ENCODE measurements at regions not wholly inside any gene's neighbourhood (a gene's known extent, or its start where the extent isn't known, plus 50 kb on each side); places are given as distances from the start of the nearest gene placed in this dataset.

DNA sequence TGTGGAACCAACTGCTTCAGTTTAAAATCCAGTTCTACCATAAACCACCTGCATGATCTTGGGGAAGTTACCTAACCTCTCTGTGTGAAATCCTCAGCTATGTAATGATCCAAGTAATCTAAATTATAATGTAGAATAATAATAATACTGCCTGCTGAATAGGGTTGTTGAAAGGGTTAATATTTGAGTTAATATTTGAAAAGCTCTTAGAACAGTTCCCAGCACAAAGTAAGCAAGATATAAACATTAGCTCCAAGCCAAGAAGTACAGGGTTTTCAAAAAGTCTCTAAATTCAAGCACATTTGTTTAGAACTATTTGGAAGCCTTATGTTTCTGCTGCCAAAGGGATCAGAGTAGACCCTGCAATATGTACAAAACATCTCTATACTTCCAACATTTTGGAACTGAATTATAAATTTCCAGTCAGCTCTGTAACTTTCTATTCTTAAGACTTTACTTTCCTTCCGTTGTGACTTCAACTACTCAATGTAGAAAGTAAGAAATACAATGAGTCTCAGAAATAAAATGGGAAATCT, 76.7 kb upstream of the FAM9C start:
- DNase-seq (ENCODE audit: low spot score) = no peak
- in situ Hi-C loops (cut with HindIII; ENCODE audit: low sequenced_read_pairs) = no loop called here

DNA sequence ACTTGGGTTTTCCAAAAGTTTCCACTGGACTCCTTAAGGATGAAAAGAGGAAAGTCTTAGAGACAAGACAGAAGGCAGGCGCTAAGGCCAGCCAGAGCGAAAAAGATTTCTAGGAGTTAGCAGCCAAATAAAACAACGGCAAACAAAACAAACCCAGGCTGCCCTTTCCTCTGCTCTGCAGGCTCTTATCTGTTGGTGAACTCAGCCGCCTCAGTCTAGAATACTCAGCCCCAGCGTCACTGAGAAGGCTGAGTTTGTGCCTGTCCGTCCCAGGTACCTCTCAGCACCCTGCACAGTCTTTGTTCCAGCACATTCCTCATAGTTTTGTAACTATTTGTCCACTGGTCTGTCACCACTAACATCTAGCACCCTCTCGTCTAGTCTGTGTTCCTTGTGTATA, 75.6 kb upstream of the FAM9C start:
- in situ Hi-C loops (cut with HindIII; ENCODE audit: low sequenced_read_pairs) = no loop called here
- no peak for DNase-seq (ENCODE audit: low spot score)

DNA sequence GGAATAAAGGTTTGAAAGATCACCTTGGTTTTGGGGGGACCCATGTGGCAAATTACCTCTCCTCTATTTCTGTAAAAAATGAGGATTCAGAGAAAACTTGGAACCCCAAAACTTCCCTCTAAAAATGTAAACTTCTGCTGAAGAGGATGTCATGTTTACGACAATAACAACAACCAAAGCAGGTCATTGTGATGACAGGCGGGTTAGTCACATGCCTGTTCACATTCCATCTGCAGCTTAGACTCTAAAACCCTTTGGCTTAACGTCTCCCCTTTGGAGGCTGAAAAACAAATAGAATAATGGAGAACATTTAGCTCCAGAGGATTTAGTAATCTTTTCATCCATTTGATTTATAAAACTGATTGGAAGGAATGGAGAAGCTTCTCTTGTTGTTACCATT, 75.0 kb upstream of the FAM9C start:
- no peak for DNase-seq (ENCODE audit: low spot score)
- in situ Hi-C loops (cut with HindIII; ENCODE audit: low sequenced_read_pairs) = no loop called here

DNA sequence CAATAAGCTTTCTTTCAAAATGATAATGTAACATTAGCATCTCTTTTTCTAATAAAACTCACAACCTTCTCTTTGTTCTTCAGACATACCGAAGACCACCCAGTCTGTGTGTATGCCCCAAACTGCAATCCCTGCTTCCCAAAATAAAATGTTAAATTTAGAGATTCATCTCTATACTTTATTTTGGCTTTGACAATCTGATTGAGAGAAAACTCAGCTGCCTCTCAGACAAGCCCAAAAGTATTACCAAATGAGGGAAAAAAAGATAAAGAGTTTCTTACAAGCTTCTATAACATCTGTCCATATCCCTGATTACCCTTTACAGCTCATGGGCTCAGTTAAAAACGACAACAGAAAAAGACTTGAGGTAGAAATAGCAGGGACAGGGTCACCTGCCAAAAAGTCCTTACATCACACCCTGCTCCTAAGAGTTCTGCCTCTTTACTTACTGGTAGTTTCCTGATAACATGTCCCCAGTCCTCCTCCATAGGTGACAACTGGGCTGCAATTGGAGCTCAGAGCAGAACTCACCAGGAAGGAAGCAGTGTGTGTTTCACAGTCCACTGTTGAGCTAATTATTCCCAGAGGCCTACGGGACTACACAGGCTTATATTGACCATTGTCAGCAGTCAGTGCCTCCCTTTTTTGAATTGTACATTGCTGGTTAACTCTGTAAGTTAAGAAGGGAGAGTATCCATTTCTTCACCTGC, 70.9 kb upstream of the FAM9C start:
- DNase-seq (ENCODE audit: low spot score) = no peak
- in situ Hi-C loops (cut with HindIII; ENCODE audit: low sequenced_read_pairs) = no loop called here

DNA sequence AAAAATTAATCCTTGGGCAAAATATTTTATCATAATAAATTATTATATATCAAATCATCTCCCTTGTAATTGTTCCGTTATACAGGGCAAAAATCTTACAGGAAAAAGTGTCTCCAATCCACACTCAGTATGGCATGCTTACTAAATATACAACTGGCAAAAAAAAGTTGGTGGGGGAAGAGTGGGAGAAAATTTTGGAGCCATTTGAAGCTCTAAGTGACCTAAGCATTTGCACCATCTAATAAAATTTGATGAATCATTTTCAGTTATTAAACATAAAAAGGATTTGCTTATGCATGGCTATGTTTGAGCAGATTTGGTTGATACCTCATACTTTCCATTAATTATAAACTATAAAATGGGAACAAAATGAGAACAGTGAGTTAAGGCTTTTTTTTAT, 68.1 kb upstream of the FAM9C start:
- DNase-seq (ENCODE audit: low spot score) = no peak
- in situ Hi-C loops (cut with HindIII; ENCODE audit: low sequenced_read_pairs) = no loop called here

DNA sequence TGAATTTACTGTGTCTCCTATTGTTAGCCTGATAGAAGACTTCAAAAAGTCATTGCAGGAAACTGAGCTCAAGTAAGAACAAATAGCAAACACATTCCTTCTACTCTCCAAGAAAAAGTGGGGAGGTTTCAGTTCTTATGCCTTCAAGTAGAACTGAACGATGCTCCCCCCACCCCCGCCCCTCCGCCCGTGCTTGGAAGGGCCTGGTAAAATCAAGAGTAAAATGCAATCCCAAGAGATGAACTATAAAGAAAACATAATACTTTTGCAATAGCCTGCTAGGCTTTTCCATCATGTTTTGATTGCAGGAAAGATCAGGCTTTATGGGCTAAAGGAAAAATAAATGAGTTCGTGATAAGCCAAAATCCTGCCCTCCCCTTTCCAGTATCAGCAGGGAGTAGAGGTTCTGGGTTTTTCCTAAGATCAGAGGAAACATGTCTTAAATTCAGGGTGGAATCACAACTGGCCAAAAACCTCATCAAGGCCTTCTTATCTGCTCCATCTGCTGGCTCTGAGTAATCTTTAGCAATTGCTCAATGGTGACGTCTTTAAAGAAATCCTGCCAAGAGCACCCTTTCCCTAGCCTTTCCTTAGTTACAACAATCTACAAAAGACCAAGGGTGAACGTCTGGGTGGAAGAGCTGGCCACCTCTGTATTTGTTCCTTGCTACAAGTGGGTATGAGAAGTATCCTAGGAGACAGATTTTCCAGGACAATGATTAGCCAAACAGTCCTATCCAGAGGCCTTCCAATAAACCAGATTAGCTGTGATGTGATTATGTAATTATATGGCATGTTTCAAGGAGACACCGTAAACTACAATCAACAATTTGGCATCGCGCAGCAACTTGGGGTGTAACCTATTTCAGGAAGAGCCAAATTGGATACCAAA, 66.3 kb upstream of the FAM9C start:
- in situ Hi-C loops (cut with HindIII; ENCODE audit: low sequenced_read_pairs) = no loop called here
- DNase-seq (ENCODE audit: low spot score) = peak; percentile 8

DNA sequence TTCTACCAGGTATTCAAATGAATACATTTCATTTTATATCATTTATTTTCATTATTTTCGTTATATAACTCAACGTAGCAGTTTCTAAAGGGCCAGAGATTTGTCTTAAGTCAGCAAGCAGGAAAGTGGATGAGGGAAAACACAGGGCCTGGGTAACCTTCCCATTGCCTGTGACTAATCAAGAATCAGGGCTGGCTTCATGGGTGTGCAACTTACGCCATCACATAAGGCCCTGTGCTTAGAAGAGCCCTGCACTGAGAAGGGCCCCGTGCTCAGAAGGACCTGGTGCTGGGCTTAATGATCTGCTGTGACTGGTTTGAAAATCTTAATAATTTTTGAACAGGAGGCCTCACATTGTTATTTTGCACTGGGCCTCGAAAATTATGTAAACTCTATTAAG, 65.4 kb upstream of the FAM9C start:
- in situ Hi-C loops (cut with HindIII; ENCODE audit: low sequenced_read_pairs) = no loop called here
- DNase-seq (ENCODE audit: low spot score) = no peak

DNA sequence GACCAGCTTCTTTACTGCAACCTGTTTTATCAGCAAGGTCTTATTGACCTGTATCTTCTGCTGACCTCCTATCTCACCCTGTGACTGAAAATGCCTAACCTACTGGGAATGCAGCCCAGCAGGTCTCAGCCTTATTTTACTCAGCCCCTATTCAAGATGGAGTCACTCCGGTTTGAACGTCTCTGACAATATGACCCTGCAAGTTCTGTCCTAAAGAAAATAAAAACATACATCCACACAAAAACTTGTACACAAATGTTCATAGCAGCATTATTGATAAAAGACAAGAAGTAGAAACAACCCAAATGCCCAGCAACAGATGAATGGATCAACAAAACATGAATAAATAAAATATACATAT, 59.5 kb upstream of the FAM9C start:
- DNase-seq (ENCODE audit: low spot score) = no peak
- in situ Hi-C loops (cut with HindIII; ENCODE audit: low sequenced_read_pairs) = no loop called here

DNA sequence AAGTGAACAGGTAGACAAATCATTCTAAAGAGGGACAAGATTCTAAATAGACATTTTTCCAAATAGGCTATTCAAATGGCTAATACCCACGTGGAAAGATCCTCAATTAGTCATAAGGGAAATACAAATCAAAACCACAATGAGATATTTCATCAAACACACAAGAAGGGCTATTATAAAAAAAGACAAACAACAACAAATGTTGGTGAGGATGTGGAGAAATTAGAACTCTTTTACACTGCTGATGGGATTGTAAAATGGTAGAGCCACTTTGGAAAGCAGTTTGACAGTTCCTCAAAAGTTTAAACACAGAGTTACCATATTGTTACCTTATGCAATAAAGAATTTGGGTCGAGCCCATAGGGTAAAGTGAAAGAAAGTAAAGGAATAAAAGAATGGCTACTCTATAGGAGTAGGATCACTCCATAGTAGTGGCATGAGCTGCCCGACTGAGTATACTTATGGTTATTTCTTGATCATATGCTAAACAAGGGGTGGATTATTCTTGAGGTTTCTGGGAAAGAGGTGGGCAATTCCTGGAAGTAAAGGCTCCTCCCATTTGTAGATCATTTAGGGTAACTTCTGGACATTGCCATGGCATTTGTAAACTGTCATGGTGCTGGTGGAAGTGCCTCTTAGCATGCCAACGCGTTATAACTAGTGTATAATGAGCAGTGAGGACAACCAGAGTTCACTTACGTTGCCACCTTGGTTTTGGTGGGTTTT, 58.9 kb upstream of the FAM9C start:
- no peak for DNase-seq (ENCODE audit: low spot score)
- in situ Hi-C loops (cut with HindIII; ENCODE audit: low sequenced_read_pairs) = no loop called here

DNA sequence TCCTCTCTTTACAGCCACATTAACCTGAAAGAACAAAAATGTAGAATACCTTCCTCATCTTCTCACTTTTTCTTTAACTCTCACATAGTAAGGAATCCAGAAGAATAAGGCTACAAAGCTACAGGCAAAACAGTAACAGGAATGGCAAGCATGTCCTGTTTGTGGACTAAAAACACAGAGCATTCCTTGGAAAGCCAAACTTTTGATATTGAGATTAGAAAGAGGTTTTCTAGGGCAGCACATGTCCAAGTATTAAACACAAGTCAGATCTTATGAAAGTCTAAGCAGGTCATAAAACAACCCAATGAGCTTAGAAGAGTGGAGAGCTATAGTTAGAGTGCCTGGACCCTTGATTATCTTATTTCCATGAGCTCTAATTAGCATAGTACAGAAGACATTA, 58.2 kb upstream of the FAM9C start:
- no peak for DNase-seq (ENCODE audit: low spot score)
- in situ Hi-C loops (cut with HindIII; ENCODE audit: low sequenced_read_pairs) = no loop called here

DNA sequence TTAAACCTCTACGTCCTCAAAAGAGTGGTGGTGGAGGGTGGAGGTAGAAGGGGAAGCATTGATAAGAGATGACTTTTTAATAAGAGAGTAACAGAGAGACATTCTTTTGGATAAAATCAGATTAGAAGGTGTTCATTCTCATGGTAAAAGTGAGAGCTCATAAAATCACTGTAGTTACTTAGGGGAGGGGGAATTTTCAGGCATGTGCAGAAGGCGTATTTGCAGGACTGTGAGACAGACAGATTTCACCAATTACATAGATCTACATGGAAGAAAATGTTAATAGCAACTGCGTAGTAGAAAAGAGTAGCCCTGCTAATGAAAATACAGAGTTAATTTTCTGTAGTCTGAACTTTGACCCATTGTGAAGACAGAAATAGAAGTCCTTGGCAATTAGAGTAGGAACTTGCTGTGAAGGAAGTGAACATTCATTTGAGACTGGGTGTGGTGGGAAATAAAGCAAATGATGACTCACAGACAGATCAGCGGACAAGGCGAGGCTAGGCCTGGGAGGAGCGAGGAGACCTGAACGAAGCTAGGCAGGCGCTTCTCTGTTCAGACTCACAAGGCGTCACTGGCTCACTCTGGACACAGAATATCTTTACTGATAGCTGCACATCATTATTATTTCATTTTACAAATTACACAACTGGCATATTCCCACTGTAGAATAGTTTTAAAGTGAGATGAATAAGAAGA, 57.2 kb upstream of the FAM9C start:
- in situ Hi-C loops (cut with HindIII; ENCODE audit: low sequenced_read_pairs) = no loop called here
- peak; percentile 29 for DNase-seq (ENCODE audit: low spot score)

DNA sequence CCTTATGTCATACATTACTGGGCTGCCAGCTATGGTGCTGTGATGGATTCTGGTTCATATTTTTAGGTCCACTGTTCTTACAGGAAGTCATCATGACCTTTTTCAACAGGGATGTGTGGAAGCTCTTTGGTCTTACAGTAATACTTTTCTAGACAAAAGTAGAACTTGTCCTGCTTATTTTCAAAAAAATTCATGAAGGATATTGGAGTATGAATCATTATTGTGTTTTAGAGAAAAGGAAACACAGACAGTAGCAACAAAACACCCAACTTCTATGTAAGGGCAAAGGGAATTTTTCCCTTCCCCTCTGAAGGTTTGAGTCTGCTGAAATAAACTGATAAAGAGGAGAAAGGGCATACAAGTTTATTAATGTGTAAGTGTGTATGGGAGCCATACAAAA, 54.7 kb upstream of the FAM9C start:
- in situ Hi-C loops (cut with HindIII; ENCODE audit: low sequenced_read_pairs) = no loop called here
- no peak for DNase-seq (ENCODE audit: low spot score)

DNA sequence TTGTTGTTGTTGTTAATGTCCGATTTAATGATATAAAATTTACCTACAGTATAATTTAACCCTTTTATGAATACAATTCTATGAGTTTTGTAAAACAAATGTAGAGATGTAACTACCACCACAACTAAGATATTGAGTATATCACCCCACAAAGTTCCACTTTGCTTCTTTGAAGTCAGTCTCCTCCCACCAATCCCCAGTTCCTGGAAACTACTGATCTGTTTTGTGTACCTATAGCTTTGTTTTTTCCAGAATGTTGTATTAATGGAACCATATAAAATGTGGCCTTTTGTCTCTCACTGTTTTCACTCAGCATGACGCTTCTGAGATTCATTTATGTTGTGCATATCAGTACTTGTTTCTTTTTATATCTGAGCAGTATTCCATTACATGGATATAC, 52.3 kb upstream of the FAM9C start:
- no peak for DNase-seq (ENCODE audit: low spot score)
- in situ Hi-C loops (cut with HindIII; ENCODE audit: low sequenced_read_pairs) = no loop called here

DNA sequence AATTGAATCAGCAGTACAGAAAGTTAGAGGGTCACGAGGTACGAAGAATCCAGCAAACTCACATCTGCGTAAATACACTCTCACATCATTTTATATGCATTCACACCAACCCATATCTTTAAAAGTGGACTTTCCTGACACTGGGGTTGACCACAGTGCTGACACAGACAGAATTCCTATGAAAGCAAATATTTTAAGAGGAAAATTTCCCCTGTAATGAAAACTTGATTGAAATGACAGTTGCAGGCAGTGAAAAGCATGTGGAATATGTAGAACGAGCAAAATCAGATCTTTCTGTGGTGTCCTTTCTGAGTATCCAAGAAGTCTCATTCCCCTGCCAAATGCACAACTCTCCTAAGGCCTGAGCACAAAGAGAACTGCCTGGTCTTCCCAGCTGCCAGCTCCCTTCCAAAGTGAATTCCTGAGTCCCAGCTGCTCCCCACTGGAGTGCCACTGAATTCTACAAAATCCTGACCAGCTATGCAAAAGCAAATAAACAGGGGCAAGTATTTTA, 50.5 kb upstream of the FAM9C start:
- no peak for DNase-seq (ENCODE audit: low spot score)
- in situ Hi-C loops (cut with HindIII; ENCODE audit: low sequenced_read_pairs) = no loop called here

DNA sequence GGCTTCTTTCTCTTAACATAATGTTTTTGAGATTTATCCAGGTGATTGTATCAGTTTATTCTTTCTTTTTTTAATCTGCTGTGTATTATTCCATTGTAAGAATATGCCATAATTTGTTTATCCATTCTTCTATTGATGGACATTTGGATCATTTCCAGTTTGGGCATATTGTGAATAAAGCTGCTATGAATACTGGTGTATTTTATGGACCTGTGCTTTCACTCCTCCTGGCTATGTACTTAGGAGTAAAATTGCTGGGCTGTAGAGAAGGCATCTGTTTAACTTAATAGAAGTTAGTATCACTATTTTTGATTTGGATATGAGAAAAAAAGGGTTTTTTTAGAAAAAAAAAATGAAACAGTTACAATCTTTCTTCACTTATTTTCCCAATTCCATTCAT, 50.0 kb upstream of the FAM9C start:
- in situ Hi-C loops (cut with HindIII; ENCODE audit: low sequenced_read_pairs) = no loop called here
- DNase-seq (ENCODE audit: low spot score) = no peak
